Putamen (tissue), 1 donor: ENCODE measurements at regions not wholly inside any gene's neighbourhood (a gene's known extent, or its start where the extent isn't known, plus 50 kb on each side); places are given as distances from the start of the nearest gene placed in this dataset.

ENCODE experiments used
- DNase-seq: peaks from one replicate; pipeline ENCODE4 v3.0.0-alpha.2; 2016; ENCODE audit warnings: low spot score

- DNase-seq: no peak
These were observed 62.7 kb downstream of the NPTX2 start for GRCh38 chr7:98679741-98680140.

GRCh38 chr7:98681511-98681910 lies 64.4 kb downstream of the NPTX2 start:
- no peak for DNase-seq

GRCh38 chr7:98681951-98682350 lies 64.9 kb downstream of the NPTX2 start:
- no peak for DNase-seq

GRCh38 chr7:98683514-98683913 lies 66.4 kb downstream of the NPTX2 start:
- no peak for DNase-seq

- no peak for DNase-seq
These were observed 68.5 kb downstream of the NPTX2 start for GRCh38 chr7:98685541-98685940.

- no peak for DNase-seq
These were observed 69.5 kb downstream of the NPTX2 start for GRCh38 chr7:98686466-98687080.

- peak; percentile 18 for DNase-seq
These were observed 70.1 kb downstream of the NPTX2 start for GRCh38 chr7:98687111-98687751.

GRCh38 chr7:98691619-98692018 lies 74.5 kb downstream of the NPTX2 start:
- DNase-seq: no peak

GRCh38 chr7:98697083-98697482 lies 80.0 kb downstream of the NPTX2 start:
- no peak for DNase-seq

- DNase-seq: no peak
These were observed 80.6 kb downstream of the NPTX2 start for GRCh38 chr7:98697485-98698240.

GRCh38 chr7:98698976-98699375 lies 81.9 kb downstream of the NPTX2 start:
- DNase-seq: no peak

- no peak for DNase-seq
These were observed 83.4 kb downstream of the NPTX2 start for GRCh38 chr7:98700533-98700932.

- no peak for DNase-seq
These were observed 84.3 kb downstream of the NPTX2 start for GRCh38 chr7:98701372-98701771.

GRCh38 chr7:98702021-98702420 lies 84.9 kb downstream of the NPTX2 start:
- no peak for DNase-seq

- DNase-seq: no peak
These were observed 86.8 kb downstream of the NPTX2 start for GRCh38 chr7:98703916-98704315.

GRCh38 chr7:98705626-98706025 lies 88.5 kb downstream of the NPTX2 start:
- DNase-seq: no peak

GRCh38 chr7:98707076-98707475 lies 90.0 kb downstream of the NPTX2 start:
- no peak for DNase-seq

GRCh38 chr7:98711945-98712344 lies 94.9 kb downstream of the NPTX2 start:
- DNase-seq: no peak

- DNase-seq: no peak
These were observed 96.2 kb downstream of the NPTX2 start for GRCh38 chr7:98713165-98713810.

- DNase-seq: no peak
These were observed 102.3 kb downstream of the NPTX2 start for GRCh38 chr7:98719396-98719795.

GRCh38 chr7:98722402-98722801 lies 105.3 kb downstream of the NPTX2 start:
- no peak for DNase-seq

GRCh38 chr7:98724591-98724990 lies 107.5 kb downstream of the NPTX2 start:
- DNase-seq: no peak
